ENCODE measurements at regions not wholly inside any gene's neighbourhood (a gene's known extent, or its start where the extent isn't known, plus 50 kb on each side); places are given as distances from the start of the nearest gene placed in this dataset.

DNA sequence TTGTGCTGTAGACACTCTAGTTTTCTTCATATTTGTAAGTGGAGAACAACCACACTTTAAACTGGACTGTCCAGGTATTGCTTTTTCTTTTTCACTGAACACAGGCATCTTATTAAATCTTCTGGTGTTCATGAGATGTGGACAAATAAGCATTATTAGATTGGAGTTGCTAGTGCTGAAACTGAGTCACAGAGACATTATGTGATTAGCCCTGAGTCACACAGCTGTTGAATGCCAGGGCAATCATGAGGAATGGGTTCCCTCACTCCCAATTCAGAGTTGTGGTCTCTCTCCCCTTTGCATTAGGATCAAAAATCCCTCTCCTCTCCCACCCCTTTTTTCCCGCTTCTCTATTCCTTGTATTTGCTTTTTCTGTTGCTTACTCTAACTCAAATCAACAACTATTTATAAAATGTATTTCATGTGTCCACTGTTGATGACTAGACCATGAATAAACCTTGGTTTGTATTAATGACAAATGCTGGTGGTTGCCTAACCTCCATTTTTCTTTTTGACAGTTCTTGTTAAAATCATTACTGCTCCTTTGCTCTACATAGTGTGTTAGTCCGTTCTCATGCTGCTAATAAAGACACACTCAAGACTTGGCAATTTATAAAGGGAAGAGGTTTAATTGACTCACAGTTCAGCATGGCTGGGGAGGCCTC lies 738.2 kb downstream of the BRINP1 start:
- H3K27me3 Mint-ChIP-seq (ENCODE audit: low read depth) = no peaks in the 10 kb centered on the region; the same call in 1 of the 2 replicates
- Histone ChIP-seq H2BK5ac (ENCODE audit: insufficient read length, low read length) (no peak overlapping the region), H3K79me1 (ENCODE audit: insufficient read depth, low read depth, low read length, poor library complexity, severe bottlenecking) (no peaks in the 10 kb centered on the region), H2BK120ac (ENCODE audit: low read depth, low read length, poor library complexity, severe bottlenecking) (no peak overlapping the region), H3K79me2 (ENCODE audit: insufficient read depth, low read length) (no peaks in the 10 kb centered on the region), H3K27ac (ENCODE audit: insufficient read length, low read depth, low read length) (no peak overlapping the region), H3K14ac (ENCODE audit: insufficient read depth, low read length) (no peak overlapping the region), H4K20me1 (ENCODE audit: control insufficient read depth, insufficient read depth, insufficient read length) (no peaks in the 10 kb centered on the region), H2BK12ac (ENCODE audit: insufficient read length, low read depth, low read length) (no peak overlapping the region), H3K27me3 (ENCODE audit: insufficient read depth, low read length) (no peaks in the 10 kb centered on the region), H3K9me3 (ENCODE audit: control insufficient read depth, low read depth, low read length) (no peaks in the 10 kb centered on the region), H3K4me1 (ENCODE audit: insufficient read depth, low read length) (no peaks in the 10 kb centered on the region), H4K5ac (ENCODE audit: insufficient read length, low read depth, low read length) (no peak overlapping the region), H3K23ac (ENCODE audit: insufficient read length, low read depth, low read length) (no peak overlapping the region), H2BK15ac (ENCODE audit: low read depth, low read length) (no peak overlapping the region), H2BK20ac (ENCODE audit: low read depth, low read length, poor library complexity, severe bottlenecking) (no peak overlapping the region), H3K4me2 (ENCODE audit: insufficient read depth, insufficient read length, low read length) (no peak overlapping the region), H3K23me2 (ENCODE audit: insufficient read length, low read depth, low read length, poor library complexity, severe bottlenecking) (no peaks in the 10 kb centered on the region), H3K9ac (ENCODE audit: extremely low read depth, insufficient read length, low read length) (no peak overlapping the region), H2AFZ (ENCODE audit: low read length) (no peak overlapping the region), H4K91ac (ENCODE audit: insufficient read length, low read depth, low read length) (no peak overlapping the region), H3T11ph (ENCODE audit: low read length) (no peak overlapping the region), H2AK5ac (ENCODE audit: insufficient read length, low read length) (no peak overlapping the region), H4K8ac (replicated peaks; ENCODE audit: insufficient read length, low read depth, low read length) (no peak overlapping the region), H3K4ac (ENCODE audit: low read depth, low read length) (no peak overlapping the region), H3K18ac (ENCODE audit: insufficient read length, low read depth, low read length) (no peak overlapping the region), H3K56ac (ENCODE audit: insufficient read length, low read depth, low read length) (no peak overlapping the region)
- peaks cover 2 to 11% (median 6%) of the 10 kb centered on the region in 3 experiments; a peak in 6 of 7 replicates for H3K36me3 Mint-ChIP-seq (ENCODE audit: insufficient read depth in 1 of 3, low read depth in 3 of 3)
- WGBS (ENCODE audit: extremely low coverage, insufficient read length, low lambda C conversion rate) = 100% methylated on average over 1 of the region's 2 CpGs
- no peaks in the 10 kb centered on the region for H3K4me1 Mint-ChIP-seq
- H3K27ac Mint-ChIP-seq = no peak overlapping the region; a peak in 1 of 7 replicates
- H3K4me3 Mint-ChIP-seq = no peak overlapping the region
- TF ChIP-seq, protein P1, sequence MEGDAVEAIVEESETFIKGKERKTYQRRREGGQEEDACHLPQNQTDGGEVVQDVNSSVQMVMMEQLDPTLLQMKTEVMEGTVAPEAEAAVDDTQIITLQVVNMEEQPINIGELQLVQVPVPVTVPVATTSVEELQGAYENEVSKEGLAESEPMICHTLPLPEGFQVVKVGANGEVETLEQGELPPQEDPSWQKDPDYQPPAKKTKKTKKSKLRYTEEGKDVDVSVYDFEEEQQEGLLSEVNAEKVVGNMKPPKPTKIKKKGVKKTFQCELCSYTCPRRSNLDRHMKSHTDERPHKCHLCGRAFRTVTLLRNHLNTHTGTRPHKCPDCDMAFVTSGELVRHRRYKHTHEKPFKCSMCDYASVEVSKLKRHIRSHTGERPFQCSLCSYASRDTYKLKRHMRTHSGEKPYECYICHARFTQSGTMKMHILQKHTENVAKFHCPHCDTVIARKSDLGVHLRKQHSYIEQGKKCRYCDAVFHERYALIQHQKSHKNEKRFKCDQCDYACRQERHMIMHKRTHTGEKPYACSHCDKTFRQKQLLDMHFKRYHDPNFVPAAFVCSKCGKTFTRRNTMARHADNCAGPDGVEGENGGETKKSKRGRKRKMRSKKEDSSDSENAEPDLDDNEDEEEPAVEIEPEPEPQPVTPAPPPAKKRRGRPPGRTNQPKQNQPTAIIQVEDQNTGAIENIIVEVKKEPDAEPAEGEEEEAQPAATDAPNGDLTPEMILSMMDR (conservative IDR thresholded peaks at IDR 0.05) = no peak
- DNase-seq = no peak
- peaks cover 14 to 16% of the 10 kb centered on the region in 2 experiments for H3K9me3 Mint-ChIP-seq

All from H9 (cell line).